T-helper 1 cell treated with Interleukin-12 subunit alpha and Interleukin-12 subunit beta and Interleukin-4 antibody, amounts not matched to agents 30 μg/mL and 1 μg/mL, for 36 hours (primary cell): ENCODE measurements at regions not wholly inside any gene's neighbourhood (a gene's known extent, or its start where the extent isn't known, plus 50 kb on each side); places are given as distances from the start of the nearest gene placed in this dataset.

Experiments used
- H3K27ac Mint-ChIP-seq: one replicate; pipeline ENCODE4 v1.8.0; 2021; ENCODE audit warnings: mild to moderate bottlenecking, mixed read lengths
- H3K27me3 Mint-ChIP-seq: one replicate; pipeline ENCODE4 v1.8.0; 2021; ENCODE audit warnings: low read depth, mixed read lengths
- H3K36me3 Mint-ChIP-seq: one replicate; pipeline ENCODE4 v1.8.0; 2021; ENCODE audit warnings: low read depth, mixed read lengths
- H3K4me1 Mint-ChIP-seq: one replicate; pipeline ENCODE4 v1.8.0; 2021; ENCODE audit warnings: low read depth, mixed read lengths
- H3K4me3 Mint-ChIP-seq: one replicate; pipeline ENCODE4 v1.8.0; 2021; ENCODE audit warnings: mild to moderate bottlenecking, moderate library complexity, mixed read lengths
- H3K9me3 Mint-ChIP-seq: one replicate; pipeline ENCODE4 v1.8.0; 2021; ENCODE audit warnings: mixed read lengths

GRCh38 chr16:72247821-72248253, 75.9 kb upstream of the PMFBP1 start:
- peaks cover 26% of the 10 kb centered on the region for H3K27me3 Mint-ChIP-seq

GRCh38 chr16:72246423-72246822, 74.5 kb upstream of the PMFBP1 start:
- H3K9me3 Mint-ChIP-seq, result no peaks in the 10 kb centered on the region
- no peaks in the 10 kb centered on the region for H3K36me3 Mint-ChIP-seq
- peaks cover 11% of the 10 kb centered on the region for H3K4me1 Mint-ChIP-seq
- H3K4me3 Mint-ChIP-seq, result no peak overlapping the region
- peaks cover 21% of the 10 kb centered on the region for H3K27me3 Mint-ChIP-seq
- H3K27ac Mint-ChIP-seq, result no peak overlapping the region

More at GRCh38 chr16:72247821-72248253, 75.9 kb upstream of the PMFBP1 start:
- Mint-ChIP-seq H3K9me3 (no peaks in the 10 kb centered on the region), H3K4me3 (no peak overlapping the region), H3K27ac (no peak overlapping the region), H3K4me1 (peaks cover 11% of the 10 kb centered on the region), H3K36me3 (no peaks in the 10 kb centered on the region)

GRCh38 chr16:72244853-72245252, 72.9 kb upstream of the PMFBP1 start:
- H3K4me1 Mint-ChIP-seq, result peaks cover 11% of the 10 kb centered on the region
- no peak overlapping the region for H3K4me3 Mint-ChIP-seq
- no peaks in the 10 kb centered on the region for H3K9me3 Mint-ChIP-seq
- peaks cover 16% of the 10 kb centered on the region for H3K27me3 Mint-ChIP-seq
- H3K36me3 Mint-ChIP-seq, result no peaks in the 10 kb centered on the region
- H3K27ac Mint-ChIP-seq, result no peak overlapping the region

GRCh38 chr16:72243621-72244020, 71.7 kb upstream of the PMFBP1 start:
- Mint-ChIP-seq H3K9me3 (no peaks in the 10 kb centered on the region), H3K27me3 (peaks cover 12% of the 10 kb centered on the region), H3K4me3 (no peak overlapping the region), H3K27ac (no peak overlapping the region), H3K4me1 (peaks cover 11% of the 10 kb centered on the region), H3K36me3 (no peaks in the 10 kb centered on the region)

- H3K36me3 Mint-ChIP-seq, result no peaks in the 10 kb centered on the region
- H3K4me1 Mint-ChIP-seq, result peaks cover 11% of the 10 kb centered on the region
- H3K27me3 Mint-ChIP-seq, result peaks cover 4% of the 10 kb centered on the region
- no peak overlapping the region for H3K4me3 Mint-ChIP-seq
- no peak overlapping the region for H3K27ac Mint-ChIP-seq
- H3K9me3 Mint-ChIP-seq, result no peaks in the 10 kb centered on the region
Observed at GRCh38 chr16:72242757-72243156, 70.8 kb upstream of the PMFBP1 start.

GRCh38 chr16:72241930-72242329, 70.0 kb upstream of the PMFBP1 start:
- Mint-ChIP-seq H3K4me1 (peaks cover 10% of the 10 kb centered on the region), H3K36me3 (no peaks in the 10 kb centered on the region), H3K9me3 (no peaks in the 10 kb centered on the region), H3K27ac (no peak overlapping the region), H3K27me3 (peaks cover 4% of the 10 kb centered on the region), H3K4me3 (no peak overlapping the region)

GRCh38 chr16:72241008-72241407, 69.1 kb upstream of the PMFBP1 start:
- Mint-ChIP-seq H3K27ac (no peak overlapping the region), H3K36me3 (no peaks in the 10 kb centered on the region), H3K4me3 (no peak overlapping the region), H3K27me3 (peaks cover 2% of the 10 kb centered on the region), H3K9me3 (no peaks in the 10 kb centered on the region), H3K4me1 (peaks cover 3% of the 10 kb centered on the region)

- Mint-ChIP-seq H3K27ac (no peak overlapping the region), H3K4me1 (no peaks in the 10 kb centered on the region), H3K27me3 (peaks cover 5% of the 10 kb centered on the region), H3K36me3 (no peaks in the 10 kb centered on the region), H3K9me3 (no peaks in the 10 kb centered on the region), H3K4me3 (no peak overlapping the region)
Observed at GRCh38 chr16:72240466-72240865, 68.5 kb upstream of the PMFBP1 start.

- no peak overlapping the region for H3K27ac Mint-ChIP-seq
- peaks cover 12% of the 10 kb centered on the region for H3K27me3 Mint-ChIP-seq
- H3K4me1 Mint-ChIP-seq, result no peaks in the 10 kb centered on the region
- H3K4me3 Mint-ChIP-seq, result no peak overlapping the region
- no peaks in the 10 kb centered on the region for H3K36me3 Mint-ChIP-seq
- no peaks in the 10 kb centered on the region for H3K9me3 Mint-ChIP-seq
Observed at GRCh38 chr16:72236866-72237265, 64.9 kb upstream of the PMFBP1 start.

- Mint-ChIP-seq H3K4me3 (no peak overlapping the region), H3K27ac (no peak overlapping the region), H3K27me3 (peaks cover 12% of the 10 kb centered on the region), H3K4me1 (no peaks in the 10 kb centered on the region), H3K36me3 (no peaks in the 10 kb centered on the region), H3K9me3 (no peaks in the 10 kb centered on the region)
Observed at GRCh38 chr16:72234387-72234786, 62.4 kb upstream of the PMFBP1 start.

- H3K27ac Mint-ChIP-seq, result no peak overlapping the region
- H3K27me3 Mint-ChIP-seq, result peaks cover 7% of the 10 kb centered on the region
- no peaks in the 10 kb centered on the region for H3K36me3 Mint-ChIP-seq
- H3K4me3 Mint-ChIP-seq, result no peak overlapping the region
- H3K9me3 Mint-ChIP-seq, result no peaks in the 10 kb centered on the region
- H3K4me1 Mint-ChIP-seq, result no peaks in the 10 kb centered on the region
Observed at GRCh38 chr16:72228014-72228413, 56.1 kb upstream of the PMFBP1 start.

- no peaks in the 10 kb centered on the region for H3K36me3 Mint-ChIP-seq
- H3K9me3 Mint-ChIP-seq, result no peaks in the 10 kb centered on the region
- H3K4me1 Mint-ChIP-seq, result no peaks in the 10 kb centered on the region
- no peak overlapping the region for H3K4me3 Mint-ChIP-seq
- no peak overlapping the region for H3K27ac Mint-ChIP-seq
- H3K27me3 Mint-ChIP-seq, result no peaks in the 10 kb centered on the region
Observed at GRCh38 chr16:72226136-72226535, 54.2 kb upstream of the PMFBP1 start.

- no peak overlapping the region for H3K27ac Mint-ChIP-seq
- H3K36me3 Mint-ChIP-seq, result no peaks in the 10 kb centered on the region
- no peaks in the 10 kb centered on the region for H3K27me3 Mint-ChIP-seq
- no peaks in the 10 kb centered on the region for H3K4me1 Mint-ChIP-seq
- H3K4me3 Mint-ChIP-seq, result no peak overlapping the region
- no peaks in the 10 kb centered on the region for H3K9me3 Mint-ChIP-seq
Observed at GRCh38 chr16:72224260-72224768, 52.4 kb upstream of the PMFBP1 start.

GRCh38 chr16:72222503-72222902, 50.5 kb upstream of the PMFBP1 start:
- no peak overlapping the region for H3K4me3 Mint-ChIP-seq
- peaks cover 4% of the 10 kb centered on the region for H3K27me3 Mint-ChIP-seq
- H3K27ac Mint-ChIP-seq, result no peak overlapping the region
- no peaks in the 10 kb centered on the region for H3K9me3 Mint-ChIP-seq
- H3K4me1 Mint-ChIP-seq, result no peaks in the 10 kb centered on the region
- H3K36me3 Mint-ChIP-seq, result no peaks in the 10 kb centered on the region
